GM06990 (cell line): ENCODE measurements at regions not wholly inside any gene's neighbourhood (a gene's known extent, or its start where the extent isn't known, plus 50 kb on each side); places are given as distances from the start of the nearest gene placed in this dataset.
"Not testable (repeated sequence)": the region's sequence is repeated elsewhere in the genome, so short reads cannot be mapped to it uniquely, and the experiment has no call there.

Experiments
- DNase-seq: peaks from one replicate; pipeline ENCODE4 v3.0.0-alpha.2; 2011; ENCODE audit not compliant: insufficient read length; ENCODE audit errors: extremely low read depth
- H3K27me3 ChIP-seq: replicated peaks from 2 replicates; pipeline ENCODE4 v1.6.0; 2011; ENCODE audit warnings: low read length; ENCODE audit not compliant: control insufficient read depth, insufficient read depth
- H3K36me3 ChIP-seq: 2 replicates; pipeline ENCODE4 v1.5.1; 2011; ENCODE audit warnings: low read length; ENCODE audit not compliant: control insufficient read depth, insufficient read depth
- H3K4me3 ChIP-seq: replicated peaks from 2 replicates; pipeline ENCODE4 v1.5.1; 2011; ENCODE audit warnings: low read depth, mild to moderate bottlenecking, control low read depth, low read length
- TF ChIP-seq, protein P1 (sequence below): IDR thresholded peaks from 2 replicates; pipeline ENCODE4 v1.5.1; 2011; ENCODE audit warnings: low read length, control low read depth, mild to moderate bottlenecking, inconsistent platforms; ENCODE audit not compliant: insufficient read depth, poor library complexity, severe bottlenecking

DNA sequence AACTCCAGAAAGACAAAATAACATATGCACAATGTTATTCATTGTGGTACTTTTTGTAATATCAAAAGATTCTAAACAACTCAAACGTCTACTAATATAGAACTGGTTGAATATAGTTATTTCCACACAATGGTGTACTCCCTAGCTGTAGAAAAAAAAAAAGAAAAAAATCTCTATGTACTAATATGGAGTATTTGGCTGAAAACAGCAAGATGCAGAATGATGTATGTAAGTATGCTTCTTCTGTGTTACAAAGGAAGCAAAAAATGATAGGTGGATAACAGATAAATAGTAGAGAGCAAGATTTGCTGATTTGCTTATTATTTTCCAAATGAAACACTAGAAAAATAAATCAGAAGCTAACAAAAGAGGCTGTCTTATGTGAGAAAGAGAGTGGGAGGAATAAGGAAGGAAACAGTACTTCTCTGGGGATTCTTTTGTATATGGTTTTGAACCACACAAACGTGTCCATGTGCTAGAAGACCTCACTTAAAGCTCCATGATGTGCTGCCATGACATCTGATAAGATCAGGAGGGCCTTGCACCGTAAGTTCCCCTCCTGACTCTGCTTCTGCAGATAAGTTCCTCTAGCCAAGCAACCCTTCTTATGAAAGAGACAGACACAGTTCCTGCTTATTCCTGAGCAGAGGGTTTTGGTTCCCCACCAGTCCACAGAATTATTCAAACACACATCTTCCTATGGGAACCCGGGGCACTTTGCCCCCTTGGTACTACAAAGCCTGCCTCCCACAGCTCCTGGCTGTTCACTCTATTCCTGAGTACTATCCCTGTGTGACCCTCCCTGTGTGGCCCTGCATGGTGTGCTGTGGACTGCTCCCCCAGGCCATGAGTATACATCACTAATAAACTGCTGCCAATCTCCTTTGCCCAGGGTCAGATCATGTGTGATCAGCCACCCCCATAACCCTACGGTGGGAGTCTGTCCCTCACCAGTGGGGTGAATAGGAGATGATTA is 159.1 kb downstream of the CCDC71L start:
- H3K36me3 ChIP-seq = no peaks in the 10 kb centered on the region
- H3K27me3 ChIP-seq = no peaks in the 10 kb centered on the region
- no peak overlapping the region for H3K4me3 ChIP-seq
- TF ChIP-seq, protein P1, sequence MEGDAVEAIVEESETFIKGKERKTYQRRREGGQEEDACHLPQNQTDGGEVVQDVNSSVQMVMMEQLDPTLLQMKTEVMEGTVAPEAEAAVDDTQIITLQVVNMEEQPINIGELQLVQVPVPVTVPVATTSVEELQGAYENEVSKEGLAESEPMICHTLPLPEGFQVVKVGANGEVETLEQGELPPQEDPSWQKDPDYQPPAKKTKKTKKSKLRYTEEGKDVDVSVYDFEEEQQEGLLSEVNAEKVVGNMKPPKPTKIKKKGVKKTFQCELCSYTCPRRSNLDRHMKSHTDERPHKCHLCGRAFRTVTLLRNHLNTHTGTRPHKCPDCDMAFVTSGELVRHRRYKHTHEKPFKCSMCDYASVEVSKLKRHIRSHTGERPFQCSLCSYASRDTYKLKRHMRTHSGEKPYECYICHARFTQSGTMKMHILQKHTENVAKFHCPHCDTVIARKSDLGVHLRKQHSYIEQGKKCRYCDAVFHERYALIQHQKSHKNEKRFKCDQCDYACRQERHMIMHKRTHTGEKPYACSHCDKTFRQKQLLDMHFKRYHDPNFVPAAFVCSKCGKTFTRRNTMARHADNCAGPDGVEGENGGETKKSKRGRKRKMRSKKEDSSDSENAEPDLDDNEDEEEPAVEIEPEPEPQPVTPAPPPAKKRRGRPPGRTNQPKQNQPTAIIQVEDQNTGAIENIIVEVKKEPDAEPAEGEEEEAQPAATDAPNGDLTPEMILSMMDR = no peak
- no peak for DNase-seq

GRCh38 chr7:106499897-106500296 is 161.1 kb downstream of the CCDC71L start:
- Histone ChIP-seq H3K4me3 (no peak overlapping the region), H3K27me3 (no peaks in the 10 kb centered on the region), H3K36me3 (no peaks in the 10 kb centered on the region)
- TF ChIP-seq, protein P1 = no peak
- no peak for DNase-seq

DNA sequence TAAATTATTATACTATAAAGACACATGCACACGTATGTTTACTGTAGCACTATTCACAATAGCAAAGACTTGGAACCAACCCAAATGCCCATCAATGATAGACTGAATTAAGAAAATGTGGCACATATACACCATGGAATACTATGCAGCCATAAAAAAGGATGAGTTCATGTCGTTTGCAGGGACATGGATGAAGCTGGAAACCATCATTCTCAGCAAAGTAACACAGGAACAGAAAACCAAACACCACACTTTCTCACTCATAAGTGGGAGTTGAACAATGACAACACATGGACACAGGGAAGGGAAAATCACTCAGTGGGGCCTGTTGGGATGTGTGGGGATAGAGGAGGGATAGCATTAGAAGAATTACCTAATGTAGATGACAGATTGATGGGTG is 163.0 kb downstream of the CCDC71L start:
- H3K4me3 ChIP-seq, H3K36me3 ChIP-seq, DNase-seq, H3K27me3 ChIP-seq: not testable (repeated sequence)

GRCh38 chr7:106493041-106493731 is 167.8 kb downstream of the CCDC71L start:
- TF ChIP-seq, protein P1 = no peak
- DNase-seq = no peak

DNA sequence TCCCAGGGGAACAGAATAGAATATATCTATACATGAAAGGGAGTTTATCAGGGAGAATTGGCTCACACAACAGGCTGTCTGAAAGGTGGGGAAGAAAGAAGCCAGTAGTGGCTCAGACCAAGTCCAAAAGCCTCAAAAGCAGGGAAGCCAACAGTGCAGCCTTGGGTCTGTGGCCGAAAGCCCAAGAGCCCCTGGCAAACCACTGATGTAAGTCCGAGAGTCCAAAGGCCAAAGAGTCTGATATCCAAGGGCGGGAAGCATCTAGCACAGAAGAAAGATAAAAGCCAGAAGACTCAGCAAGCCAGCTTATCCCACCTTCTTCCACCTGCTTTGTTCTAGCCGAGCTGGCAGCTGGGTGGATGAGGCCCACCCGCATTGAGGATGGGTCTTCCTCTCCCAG is 172.5 kb downstream of the CCDC71L start:
- TF ChIP-seq, protein P1 = no peak
- Histone ChIP-seq H3K36me3 (no peaks in the 10 kb centered on the region), H3K4me3 (no peak overlapping the region), H3K27me3 (no peaks in the 10 kb centered on the region)
- no peak for DNase-seq

More at GRCh38 chr7:106493041-106493731, 167.8 kb downstream of the CCDC71L start:
- Histone ChIP-seq H3K36me3 (no peaks in the 10 kb centered on the region), H3K27me3 (no peaks in the 10 kb centered on the region), H3K4me3 (no peak overlapping the region)

GRCh38 chr7:106487892-106488291 is 173.1 kb downstream of the CCDC71L start:
- DNase-seq = no peak
- Histone ChIP-seq H3K27me3 (no peaks in the 10 kb centered on the region), H3K4me3 (no peak overlapping the region), H3K36me3 (no peaks in the 10 kb centered on the region)
- TF ChIP-seq, protein P1 = no peak
